ENCODE measurements at regions not wholly inside any gene's neighbourhood (a gene's known extent, or its start where the extent isn't known, plus 50 kb on each side); places are given as distances from the start of the nearest gene placed in this dataset.

DNA sequence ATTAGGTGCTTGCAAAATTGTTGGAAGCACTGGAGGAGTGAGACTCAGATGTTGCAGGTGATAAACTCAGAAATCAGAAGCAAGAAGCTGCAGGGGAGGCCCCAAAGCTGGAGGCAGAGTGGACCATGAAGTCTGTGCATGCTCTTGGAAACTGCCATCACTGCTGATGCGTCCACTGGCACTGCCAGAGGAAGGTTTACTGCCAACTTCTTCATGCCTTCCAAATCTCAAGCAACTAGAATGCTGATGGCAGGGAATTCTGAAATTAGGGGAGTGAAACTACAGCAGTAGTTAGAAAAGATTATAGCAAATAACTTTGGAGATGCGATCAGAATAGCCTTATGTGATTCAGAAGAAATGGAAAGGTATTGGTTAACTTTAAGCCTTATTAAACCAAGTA is 277.1 kb upstream of the SDK2 start:
- TF ChIP-seq, protein P1, sequence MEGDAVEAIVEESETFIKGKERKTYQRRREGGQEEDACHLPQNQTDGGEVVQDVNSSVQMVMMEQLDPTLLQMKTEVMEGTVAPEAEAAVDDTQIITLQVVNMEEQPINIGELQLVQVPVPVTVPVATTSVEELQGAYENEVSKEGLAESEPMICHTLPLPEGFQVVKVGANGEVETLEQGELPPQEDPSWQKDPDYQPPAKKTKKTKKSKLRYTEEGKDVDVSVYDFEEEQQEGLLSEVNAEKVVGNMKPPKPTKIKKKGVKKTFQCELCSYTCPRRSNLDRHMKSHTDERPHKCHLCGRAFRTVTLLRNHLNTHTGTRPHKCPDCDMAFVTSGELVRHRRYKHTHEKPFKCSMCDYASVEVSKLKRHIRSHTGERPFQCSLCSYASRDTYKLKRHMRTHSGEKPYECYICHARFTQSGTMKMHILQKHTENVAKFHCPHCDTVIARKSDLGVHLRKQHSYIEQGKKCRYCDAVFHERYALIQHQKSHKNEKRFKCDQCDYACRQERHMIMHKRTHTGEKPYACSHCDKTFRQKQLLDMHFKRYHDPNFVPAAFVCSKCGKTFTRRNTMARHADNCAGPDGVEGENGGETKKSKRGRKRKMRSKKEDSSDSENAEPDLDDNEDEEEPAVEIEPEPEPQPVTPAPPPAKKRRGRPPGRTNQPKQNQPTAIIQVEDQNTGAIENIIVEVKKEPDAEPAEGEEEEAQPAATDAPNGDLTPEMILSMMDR (IDR thresholded peaks at IDR 0.05; ENCODE audit: low read length): no peak
- TF ChIP-seq EZH2 (IDR thresholded peaks at IDR 0.05; ENCODE audit: borderline replicate concordance, low read length): no peak

Measured in OCI-LY1 (cell line).